ENCODE measurements at regions not wholly inside any gene's neighbourhood (a gene's known extent, or its start where the extent isn't known, plus 50 kb on each side); places are given as distances from the start of the nearest gene placed in this dataset.

GRCh38 chr2:195471163-195471562 lies 185.9 kb upstream of the SLC39A10 start:
- TF ChIP-seq POLR2AphosphoS5 (IDR thresholded peaks at IDR 0.05) (no peak), POLR2A (IDR thresholded peaks at IDR 0.05) (no peak), CTCF (IDR thresholded peaks at IDR 0.05) (no peak)

Measured in breast epithelium (tissue), 3 donors.